HG03175 (cell line): ENCODE measurements at regions not wholly inside any gene's neighbourhood (a gene's known extent, or its start where the extent isn't known, plus 50 kb on each side); places are given as distances from the start of the nearest gene placed in this dataset.

Source experiments
- ATAC-seq: cut with Tn5 transposase; IDR thresholded peaks from one replicate; pipeline ENCODE4 v1.9.1; 2021; ENCODE audit warnings: mild to moderate bottlenecking, moderate library complexity; ENCODE audit not compliant: unreplicated experiment

GRCh38 chr17:15177343-15177742, 87.8 kb downstream of the PMP22 start:
- no peak for ATAC-seq

- no peak for ATAC-seq
Observed at GRCh38 chr17:15175356-15175755, 89.8 kb downstream of the PMP22 start.

GRCh38 chr17:15171167-15172047, 93.7 kb downstream of the PMP22 start:
- no peak for ATAC-seq

- ATAC-seq, result no peak
Observed at GRCh38 chr17:15169676-15170075, 95.5 kb downstream of the PMP22 start.

GRCh38 chr17:15168379-15168778, 96.7 kb downstream of the PMP22 start:
- ATAC-seq, result no peak

GRCh38 chr17:15161395-15161794, 103.7 kb downstream of the PMP22 start:
- no peak for ATAC-seq

GRCh38 chr17:15157051-15157450, 108.1 kb downstream of the PMP22 start:
- no peak for ATAC-seq

GRCh38 chr17:15154618-15155017, 110.5 kb downstream of the PMP22 start:
- no peak for ATAC-seq

- no peak for ATAC-seq
Observed at GRCh38 chr17:15145621-15146020, 119.5 kb downstream of the PMP22 start.

GRCh38 chr17:15143524-15143923, 121.6 kb downstream of the PMP22 start:
- no peak for ATAC-seq

- no peak for ATAC-seq
Observed at GRCh38 chr17:15134363-15134762, 130.8 kb downstream of the PMP22 start.

- ATAC-seq, result no peak
Observed at GRCh38 chr17:15133826-15134225, 131.3 kb downstream of the PMP22 start.

- no peak for ATAC-seq
Observed at GRCh38 chr17:15133143-15133542, 132.0 kb downstream of the PMP22 start.

- no peak for ATAC-seq
Observed at GRCh38 chr17:15130426-15130825, 134.7 kb downstream of the PMP22 start.

GRCh38 chr17:15129986-15130385, 135.1 kb downstream of the PMP22 start:
- ATAC-seq, result no peak

GRCh38 chr17:15124746-15125145, 140.4 kb downstream of the PMP22 start:
- no peak for ATAC-seq

- ATAC-seq, result no peak
Observed at GRCh38 chr17:15124264-15124595, 140.9 kb downstream of the PMP22 start.

GRCh38 chr17:15123593-15124263, 141.4 kb downstream of the PMP22 start:
- no peak for ATAC-seq

- no peak for ATAC-seq
Observed at GRCh38 chr17:15122857-15123256, 142.3 kb downstream of the PMP22 start.

- ATAC-seq, result no peak
Observed at GRCh38 chr17:15121426-15121825, 143.7 kb downstream of the PMP22 start.

- no peak for ATAC-seq
Observed at GRCh38 chr17:15119968-15120367, 145.2 kb downstream of the PMP22 start.

GRCh38 chr17:15117239-15117638, 147.9 kb downstream of the PMP22 start:
- no peak for ATAC-seq
